Activated CD4-positive, alpha-beta T cell treated with anti-CD3 and anti-CD28 coated beads, Interleukin-2, amount 50 U/mL, for 1 hour (primary cell): ENCODE measurements at regions not wholly inside any gene's neighbourhood (a gene's known extent, or its start where the extent isn't known, plus 50 kb on each side); places are given as distances from the start of the nearest gene placed in this dataset.
A peak's percentile ranks its signal among the peaks of the same experiment; 100 is the strongest.
"Not testable (repeated sequence)": the region's sequence is repeated elsewhere in the genome, so short reads cannot be mapped to it uniquely, and the experiment has no call there.

Experiments
- DNase-seq: peaks from one replicate; pipeline ENCODE4 v3.0.0-alpha.2; 2020

DNA sequence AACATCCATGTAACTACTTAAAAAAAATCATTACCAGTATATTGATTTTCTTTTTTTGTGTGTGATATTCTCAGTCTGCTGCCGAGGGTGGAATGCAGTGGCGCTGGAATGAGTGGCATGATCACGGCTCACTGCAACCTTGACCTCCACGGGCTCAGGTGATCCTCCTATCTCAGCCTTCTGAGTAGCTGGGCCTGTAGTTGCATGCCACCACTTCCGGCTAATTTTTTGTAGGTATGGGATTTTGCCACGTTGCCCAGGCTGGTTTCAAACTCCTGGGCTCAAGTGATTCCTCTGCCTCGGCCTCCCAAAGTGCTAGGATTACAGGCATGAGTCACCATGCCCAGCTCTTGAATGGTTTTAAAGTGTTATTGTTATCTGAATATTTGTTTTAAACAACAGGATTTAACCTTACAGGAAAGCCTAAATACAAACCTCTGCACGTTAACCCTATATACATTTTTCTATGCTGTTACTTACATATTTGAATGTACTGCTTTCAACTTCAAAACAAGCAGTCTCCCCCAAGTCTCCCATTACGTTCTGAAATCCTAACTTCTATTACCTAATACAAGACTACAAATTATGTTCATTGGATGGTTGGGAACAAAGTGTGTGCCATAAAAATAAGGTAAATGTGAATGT is 61.7 kb downstream of the KPNA2 start:
- DNase-seq, result no peak

DNA sequence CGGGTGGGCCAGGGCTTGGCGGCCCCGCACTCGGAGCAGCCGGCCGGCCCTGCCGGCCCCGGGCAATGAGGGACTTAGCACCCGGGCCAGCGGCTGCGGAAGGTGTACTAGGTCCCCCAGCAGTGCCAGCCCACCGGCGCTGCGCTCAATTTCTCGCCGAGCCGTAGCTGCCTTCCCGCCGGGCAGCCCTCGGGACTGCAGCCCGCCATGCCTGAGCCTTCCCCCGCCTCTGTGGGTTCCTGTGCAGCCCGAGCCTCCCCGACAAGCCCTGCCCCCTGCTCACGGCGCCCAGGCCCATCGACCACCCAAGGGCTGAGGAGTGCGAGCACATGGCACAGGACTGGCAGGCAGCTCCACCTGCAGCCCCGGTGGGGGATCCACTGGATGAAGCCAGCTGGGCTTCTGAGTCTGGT is 63.8 kb downstream of the KPNA2 start:
- DNase-seq, result not testable (repeated sequence)

DNA sequence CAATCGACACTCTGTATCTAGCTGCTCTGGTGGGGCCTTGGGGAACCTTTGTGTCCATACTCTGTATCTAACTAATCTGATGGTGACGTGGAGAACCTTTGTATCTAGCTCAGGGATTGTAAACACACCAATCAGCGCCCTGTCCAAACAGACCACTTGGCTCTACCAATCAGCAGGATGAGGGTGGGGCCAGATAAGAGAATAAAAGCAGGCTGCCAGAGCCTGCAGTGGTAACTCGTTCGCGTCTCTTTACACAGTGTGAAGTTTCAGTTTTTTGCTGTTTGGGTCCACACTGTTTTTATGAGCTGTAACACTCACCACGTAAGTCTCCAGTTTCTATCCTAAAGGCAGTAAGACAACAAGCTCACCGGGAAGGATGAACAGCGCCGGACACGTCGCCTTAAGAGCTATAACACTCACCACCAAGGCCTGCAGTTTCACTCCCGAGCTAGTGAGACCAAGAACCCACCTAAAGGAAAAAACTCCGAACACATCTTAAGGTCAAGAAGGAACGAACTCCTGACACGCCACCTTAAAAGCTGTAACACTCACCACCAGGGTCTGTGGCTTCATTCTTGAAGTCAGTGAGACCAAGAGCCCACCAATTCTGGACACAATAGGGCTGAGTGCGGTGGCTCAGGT is 64.6 kb downstream of the KPNA2 start:
- no peak for DNase-seq

GRCh38 chr17:68101075-68101986 is 65.8 kb downstream of the KPNA2 start:
- DNase-seq, result peak; percentile 70

DNA sequence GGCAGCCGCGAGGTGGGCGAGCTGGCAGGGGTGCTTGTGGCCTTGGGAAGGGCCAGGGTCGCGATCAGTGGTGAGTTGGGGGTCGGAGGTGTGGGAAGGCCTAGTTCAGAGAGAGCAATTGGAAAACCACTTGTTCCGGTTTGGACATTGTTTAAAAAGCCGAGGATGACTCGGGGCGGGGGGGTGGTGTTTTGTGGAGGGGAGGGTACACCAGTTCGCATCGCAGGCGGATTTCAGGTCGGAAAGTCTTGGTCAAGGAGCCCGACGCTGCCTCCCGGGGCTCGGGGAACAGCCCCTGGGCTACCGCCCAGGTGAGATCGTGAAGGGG is 66.4 kb downstream of the KPNA2 start:
- no peak for DNase-seq

DNA sequence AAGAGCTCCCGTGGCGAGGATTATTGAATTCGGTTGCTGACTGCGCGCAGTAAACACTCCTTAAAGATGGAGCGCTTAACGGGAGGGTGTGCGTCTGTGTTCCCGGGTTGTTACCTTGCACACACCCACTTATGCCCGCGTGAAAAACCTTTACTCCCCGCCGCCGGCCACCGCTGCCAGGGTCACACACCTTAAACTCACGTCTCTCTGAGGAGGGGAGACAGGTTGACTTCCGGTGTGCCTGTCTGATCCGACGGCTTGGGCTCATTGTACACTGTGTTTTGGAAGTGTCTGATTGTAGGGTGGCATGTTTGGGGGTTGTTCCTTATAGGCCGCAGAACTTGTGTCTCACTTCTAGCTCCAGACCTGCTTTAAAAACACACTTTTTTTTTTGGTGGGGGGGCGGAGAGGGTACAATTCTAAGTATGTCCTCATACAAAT is 66.8 kb downstream of the KPNA2 start:
- peak; percentile 32 for DNase-seq

DNA sequence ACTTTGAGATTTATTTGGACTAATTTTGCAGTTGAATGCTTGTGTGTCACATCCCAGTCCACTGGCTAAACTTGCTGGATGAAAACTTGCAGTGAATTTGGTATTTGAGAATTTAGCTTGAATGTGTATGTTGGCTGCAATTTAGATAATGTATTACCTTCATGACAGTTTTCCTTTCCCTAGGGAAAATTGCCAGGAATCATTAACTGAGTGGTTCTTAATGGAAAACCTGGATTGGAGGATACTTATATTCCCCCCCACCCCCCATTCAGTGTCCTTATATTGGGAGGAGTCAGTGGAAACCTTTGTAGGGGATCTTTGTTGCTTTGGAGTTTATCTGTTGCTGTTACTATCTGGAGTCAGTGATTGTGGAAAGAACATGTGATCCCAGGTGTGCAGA is 67.6 kb downstream of the KPNA2 start:
- no peak for DNase-seq

DNA sequence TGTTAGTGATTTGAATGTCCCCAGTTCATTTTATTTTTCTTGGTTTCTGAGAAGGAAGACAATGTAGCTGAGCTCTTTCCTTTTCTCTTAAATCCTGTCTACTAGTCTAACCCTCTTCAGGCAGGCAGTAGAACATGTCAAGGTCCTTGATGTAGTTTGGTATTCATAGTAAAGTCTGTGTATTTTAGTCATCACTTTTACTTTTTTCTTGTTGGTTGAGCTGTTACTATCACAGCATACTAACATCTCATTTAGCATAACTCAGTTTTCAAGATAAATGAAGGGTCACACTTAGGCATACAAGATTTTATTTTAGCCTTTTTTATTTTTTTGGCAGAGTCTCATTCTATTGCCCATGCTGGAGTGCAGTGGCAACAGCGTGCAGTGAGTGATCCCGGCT is 70.5 kb downstream of the KPNA2 start:
- DNase-seq, result no peak

GRCh38 chr17:68107373-68107772 is 71.8 kb downstream of the KPNA2 start:
- no peak for DNase-seq

DNA sequence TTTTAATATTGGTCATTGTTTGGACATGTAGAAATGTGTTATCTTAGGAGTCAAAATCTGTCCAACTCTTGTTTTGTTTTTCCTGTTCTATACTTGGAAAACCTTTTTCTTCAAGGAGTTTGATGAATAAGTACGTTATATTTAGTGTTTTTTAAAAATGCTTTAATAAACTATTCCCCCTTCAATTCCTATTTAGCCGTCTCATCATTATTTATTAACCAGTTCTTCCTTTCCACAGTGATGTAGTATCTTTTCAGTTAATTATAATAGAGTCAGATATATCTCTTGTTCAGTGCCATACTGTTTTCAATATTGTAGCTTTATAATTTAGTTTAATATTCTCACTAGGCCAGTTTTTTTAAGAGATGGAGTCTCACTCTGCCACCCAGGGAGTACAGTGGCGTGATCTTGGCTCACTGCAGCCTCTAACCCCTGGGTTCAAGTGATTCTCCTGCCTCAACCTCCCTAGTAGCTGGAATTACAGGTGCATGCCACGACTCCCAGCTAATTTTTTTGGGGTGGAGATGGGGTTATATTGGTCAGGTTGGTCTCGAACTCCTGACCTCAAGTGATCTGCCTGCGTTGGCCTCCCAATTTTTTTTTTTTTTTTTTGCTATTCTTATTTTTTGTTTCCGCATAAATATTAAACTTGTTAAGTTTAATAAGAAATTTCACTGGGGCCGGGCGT is 72.9 kb downstream of the KPNA2 start:
- no peak for DNase-seq

GRCh38 chr17:68109404-68109803 is 73.9 kb downstream of the KPNA2 start:
- not testable (repeated sequence) for DNase-seq

DNA sequence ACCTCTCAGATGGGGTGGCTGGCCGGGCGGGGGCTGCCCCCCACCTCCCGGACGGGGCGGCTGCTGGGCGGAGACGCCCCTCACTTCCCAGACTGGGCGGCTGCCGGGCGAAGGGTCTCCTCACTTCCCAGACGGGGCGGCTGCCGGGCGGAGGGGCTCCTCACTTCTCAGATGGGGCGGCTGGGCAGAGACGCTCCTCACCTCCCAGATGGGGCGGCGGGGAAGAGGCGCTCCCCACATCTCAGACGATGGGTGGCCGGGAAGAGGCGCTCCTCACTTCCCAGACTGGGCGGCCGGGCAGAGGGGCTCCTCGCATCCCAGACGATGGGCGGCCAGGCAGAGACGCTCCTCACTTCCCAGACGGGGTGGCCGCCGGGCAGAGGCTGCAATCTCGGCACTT is 80.7 kb downstream of the KPNA2 start:
- not testable (repeated sequence) for DNase-seq

DNA sequence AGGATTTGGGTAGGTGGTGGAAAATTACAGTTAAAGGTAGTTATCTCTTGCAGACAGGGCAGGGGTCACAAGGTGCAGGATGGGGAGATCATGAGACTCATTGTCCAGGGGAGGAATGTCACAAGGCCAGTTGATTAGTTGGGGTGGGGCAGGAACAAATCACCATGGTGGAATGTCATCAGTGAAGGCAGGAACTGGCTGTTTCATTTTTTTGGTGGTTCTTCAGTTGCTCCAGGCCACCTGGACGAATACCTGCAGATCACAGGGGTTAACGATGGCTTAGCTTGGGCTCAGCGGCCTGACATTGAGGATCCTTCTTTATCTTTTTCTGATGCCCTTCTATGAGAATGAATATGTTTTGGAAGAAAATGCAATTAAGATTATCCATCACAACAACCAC is 87.1 kb downstream of the KPNA2 start:
- DNase-seq, result no peak

DNA sequence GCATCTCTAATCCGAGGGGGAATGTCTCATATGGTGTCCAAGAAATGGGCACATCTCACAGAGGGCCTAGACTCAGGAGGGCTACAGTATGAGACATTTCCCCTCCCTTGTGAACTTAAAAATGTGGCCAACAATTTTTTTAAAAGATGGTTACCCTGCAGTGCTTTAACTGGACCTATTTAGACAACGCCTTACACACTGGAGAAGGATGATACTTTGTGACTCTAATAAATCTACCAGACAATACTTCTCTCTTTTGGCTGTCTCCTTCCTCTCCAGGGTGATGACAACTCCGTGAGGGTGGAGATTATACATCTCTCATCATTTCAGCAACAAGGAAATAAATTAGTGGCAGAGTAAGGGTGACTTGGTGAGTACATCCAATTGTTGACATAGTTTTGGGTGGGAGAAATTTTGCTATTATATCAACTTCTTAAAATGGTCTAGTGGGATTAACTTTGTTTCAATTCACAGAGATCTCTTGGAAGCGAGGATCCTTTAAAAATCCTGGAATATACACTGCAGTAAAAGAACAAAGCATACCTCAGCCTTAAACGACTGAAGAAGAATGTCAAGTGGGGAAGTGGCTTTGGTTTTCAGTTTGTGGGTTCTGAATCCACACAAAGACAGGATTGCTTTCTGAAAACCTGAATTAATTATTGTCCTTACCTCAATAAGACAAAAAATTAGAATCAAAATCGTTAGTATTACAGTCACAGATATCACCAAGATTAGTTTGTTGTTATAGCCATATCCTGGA is 89.8 kb downstream of the KPNA2 start:
- no peak for DNase-seq

DNA sequence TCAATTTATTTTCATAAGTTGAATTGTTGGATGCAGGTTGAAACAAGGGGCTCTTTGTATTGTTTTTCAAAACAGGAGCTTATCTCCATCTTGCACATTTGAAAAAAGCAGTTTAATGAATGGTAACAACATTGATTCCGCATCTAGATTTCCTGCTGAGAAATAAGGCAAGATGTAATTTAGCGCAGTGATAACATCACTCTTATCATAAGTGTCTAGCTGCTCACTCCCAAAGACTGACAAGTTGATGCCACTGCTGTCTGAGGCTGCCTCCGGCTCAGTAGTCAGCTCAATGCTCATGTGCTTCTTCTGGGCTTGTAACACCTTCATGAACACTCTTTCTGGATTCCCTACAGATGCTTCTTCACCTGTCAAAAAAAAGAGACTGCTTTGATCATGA is 92.4 kb downstream of the KPNA2 start:
- DNase-seq, result no peak

DNA sequence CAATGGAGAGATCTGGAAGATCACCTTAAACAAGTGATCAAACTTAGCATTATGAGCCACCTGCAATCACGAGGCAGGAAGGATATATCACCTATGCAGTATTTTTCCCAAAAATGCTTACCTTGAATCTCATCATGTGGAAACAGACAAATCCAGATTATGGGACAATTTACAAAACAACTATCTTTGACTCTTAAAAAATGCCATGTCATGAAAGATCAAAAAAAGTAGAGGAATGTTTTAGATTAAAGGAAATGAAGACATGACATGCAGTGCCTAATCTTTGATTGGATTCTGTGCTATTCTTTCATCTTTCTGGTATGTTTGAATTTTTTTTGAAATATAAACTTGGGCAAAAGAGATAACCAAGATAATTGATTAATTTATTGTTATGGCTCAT is 95.9 kb downstream of the KPNA2 start:
- no peak for DNase-seq

DNA sequence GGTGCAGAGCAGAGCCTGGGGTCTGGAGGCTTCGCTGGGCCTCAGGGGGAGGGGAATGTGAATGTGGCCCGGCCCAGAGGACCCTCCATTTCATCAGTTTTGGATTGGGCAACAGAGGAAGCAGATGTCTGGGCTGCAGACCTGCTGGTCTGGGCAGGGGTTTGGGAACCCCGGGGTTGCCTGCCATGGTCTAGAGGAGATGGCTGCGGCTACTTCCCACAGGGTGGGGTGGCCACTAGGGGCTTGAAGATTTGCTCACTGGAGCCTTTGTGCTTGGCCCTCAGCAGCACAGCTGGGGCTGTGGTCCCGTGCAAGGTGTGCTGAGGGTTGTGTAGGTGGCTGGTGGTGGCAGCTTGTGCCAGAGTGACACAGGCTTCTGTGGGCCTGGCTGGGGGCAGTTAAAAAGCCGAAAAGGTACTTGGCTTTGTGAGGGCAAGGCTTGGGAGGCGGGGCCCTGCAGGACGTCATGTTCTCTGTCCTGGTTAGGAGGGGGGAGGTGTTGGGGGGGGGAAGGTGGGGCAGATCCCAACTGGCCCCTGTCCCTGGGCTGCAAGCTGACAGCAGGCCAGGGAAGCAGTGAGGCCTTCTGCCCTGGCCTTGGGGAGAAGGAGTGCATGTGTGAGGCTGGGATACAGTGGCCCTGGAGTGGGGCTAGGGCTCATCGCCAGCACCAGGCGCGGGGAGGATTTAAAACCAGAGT is 98.0 kb downstream of the KPNA2 start:
- no peak for DNase-seq

GRCh38 chr17:68134046-68134637 is 98.6 kb downstream of the KPNA2 start:
- DNase-seq, result no peak

GRCh38 chr17:68134731-68135130 is 99.2 kb downstream of the KPNA2 start:
- no peak for DNase-seq

DNA sequence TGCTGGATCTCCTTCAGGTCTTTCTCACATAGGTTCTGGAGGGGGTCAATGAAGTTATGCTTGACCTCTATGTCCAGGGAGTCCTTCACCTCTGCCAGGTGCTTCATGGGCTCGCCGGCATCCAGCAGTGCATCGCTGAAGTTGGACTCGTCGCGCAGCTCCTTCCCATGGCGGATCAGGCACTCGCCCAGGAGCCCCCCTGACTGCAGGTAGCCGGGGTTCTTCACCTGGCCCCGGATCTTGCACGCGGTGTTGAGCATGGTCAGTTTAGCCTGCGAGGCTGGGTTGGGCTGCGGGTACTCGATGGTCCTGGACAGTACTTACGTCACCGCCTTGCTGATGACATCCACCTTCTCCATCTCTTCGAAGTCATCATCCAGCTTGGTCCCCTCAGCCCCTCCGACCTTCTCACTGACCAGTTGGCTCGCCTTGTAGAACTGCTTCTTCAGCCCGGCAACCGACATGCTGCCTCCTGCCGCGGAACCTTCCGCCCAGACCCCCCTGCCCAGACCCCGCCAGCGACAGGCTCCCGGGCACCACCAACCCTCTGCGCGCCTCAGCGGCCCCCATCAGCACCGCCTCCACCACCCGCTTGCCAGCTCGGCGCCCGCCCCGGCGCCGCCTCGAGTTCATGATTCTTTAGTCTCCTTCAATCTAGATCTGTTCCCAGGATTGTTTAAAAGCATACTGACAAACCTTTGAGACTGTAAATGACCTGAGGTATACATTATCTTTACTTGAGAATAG is 99.8 kb downstream of the KPNA2 start:
- no peak for DNase-seq

DNA sequence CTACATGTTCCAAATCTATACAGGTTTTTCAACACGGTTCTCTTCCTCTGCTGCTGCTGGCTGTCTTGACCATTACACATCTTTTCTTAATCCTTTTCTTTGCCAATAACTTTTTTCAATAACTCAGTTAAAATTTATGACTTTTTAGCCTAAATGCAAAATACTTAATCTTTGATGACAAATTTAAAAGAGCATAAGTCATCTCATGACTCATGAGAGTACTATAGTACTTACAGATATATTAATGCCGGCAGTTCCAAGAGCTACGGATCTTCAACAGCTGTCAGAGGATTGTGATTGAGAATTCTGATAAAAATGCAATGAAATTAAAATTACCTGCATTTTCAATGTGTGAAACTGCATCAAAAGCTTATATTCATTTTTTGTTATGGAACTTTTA is 105.5 kb downstream of the KPNA2 start:
- no peak for DNase-seq
